K562 (cell line): ENCODE measurements at regions not wholly inside any gene's neighbourhood (a gene's known extent, or its start where the extent isn't known, plus 50 kb on each side); places are given as distances from the start of the nearest gene placed in this dataset.

Source experiments
- EHMT2 ChIP-seq: fragments of 450-650 bp; IDR thresholded peaks from 2 replicates; pipeline ENCODE4 v1.6.1; 2018; ENCODE audit warnings: antibody characterized with exemption
- ETV1 ChIP-seq: fragments of 450-650 bp; conservative IDR thresholded peaks from 2 replicates; pipeline ENCODE4 v1.6.1; 2016; ENCODE audit warnings: missing genetic modification characterization, control low read depth, low read depth, missing compliant biosample characterization
- GTF2F1 ChIP-seq: IDR thresholded peaks from 2 replicates; pipeline ENCODE4 v1.6.1; 2011; ENCODE audit warnings: low read depth, low read length, improper control_type of control experiment
- HEY1 ChIP-seq: fragments of 250-450 bp; sonication (Bioruptor Pico); IDR thresholded peaks from 2 replicates; pipeline ENCODE4 v1.5.0; 2020; ENCODE audit warnings: mild to moderate bottlenecking, moderate library complexity, borderline replicate concordance
- HSF4 ChIP-seq: fragments of 250-450 bp; sonication (Bioruptor Pico); IDR thresholded peaks from 2 replicates; pipeline ENCODE4 v2.1.2; 2022; ENCODE audit warnings: mild to moderate bottlenecking, moderate library complexity, borderline replicate concordance
- KHSRP ChIP-seq: fragments of 450-650 bp; IDR thresholded peaks from 2 replicates; pipeline ENCODE4 v1.6.1; 2017
- KLF1 ChIP-seq: fragments of 450-650 bp; IDR thresholded peaks from 2 replicates; pipeline ENCODE4 v1.6.1; 2016; ENCODE audit warnings: missing genetic modification characterization, missing compliant biosample characterization
- MAZ ChIP-seq, 2 experiments: fragments of 450-650 bp in 1 of 2; sonication (generic) in 1 of 2; formaldehyde crosslinking; IDR thresholded peaks in 1 of 2; conservative IDR thresholded peaks in 1 of 2; 2 replicates each; pipeline versions ENCODE4 v1.4.0 to v1.5.0; 2020; ENCODE audit warnings: mild to moderate bottlenecking in 1 of 2, missing genetic modification reagents in 1 of 2
- MYNN ChIP-seq, 2 experiments: sonication (generic); formaldehyde crosslinking in 1 of 2; IDR thresholded peaks; 2 replicates each; pipeline versions ENCODE4 v1.5.0 to v1.6.1; 2016 to 2020; ENCODE audit warnings: antibody characterized with exemption in 1 of 2, missing genetic modification reagents in 1 of 2
- PTRF ChIP-seq: fragments of 450-650 bp; IDR thresholded peaks from 2 replicates; pipeline ENCODE4 v1.6.1; 2016; ENCODE audit warnings: mild to moderate bottlenecking, missing genetic modification characterization, missing compliant biosample characterization
- RFX1 ChIP-seq: fragments of 450-650 bp; IDR thresholded peaks from 2 replicates; pipeline ENCODE4 v1.6.1; 2016; ENCODE audit warnings: mild to moderate bottlenecking, moderate library complexity
- TAF1 ChIP-seq: IDR thresholded peaks from 2 replicates; pipeline ENCODE4 v1.6.1; 2011; ENCODE audit warnings: mild to moderate bottlenecking, low read length, moderate library complexity; ENCODE audit not compliant: insufficient read depth, control insufficient read depth, severe bottlenecking; ENCODE audit errors: extremely low read depth
- ZNF766 ChIP-seq: fragments of 200-800 bp; sonication (Bioruptor generic); conservative IDR thresholded peaks from 2 replicates; pipeline ENCODE4 v1.6.1; 2016; ENCODE audit warnings: missing genetic modification characterization, missing compliant biosample characterization
- TF ChIP-seq, protein P1 (sequence below): sonication (generic); formaldehyde crosslinking; IDR thresholded peaks from 2 replicates; pipeline ENCODE4 v1.8.1; 2023; ENCODE audit warnings: missing genetic modification reagents, mild to moderate bottlenecking, borderline replicate concordance
- TF ChIP-seq, protein P2 (sequence below): sonication (generic); formaldehyde crosslinking; IDR thresholded peaks from 2 replicates; pipeline ENCODE4 v1.8.0; 2022; ENCODE audit warnings: mild to moderate bottlenecking, missing genetic modification reagents
- TF ChIP-seq, protein P3 (sequence below): fragments of 450-650 bp; formaldehyde crosslinking; IDR thresholded peaks from 2 replicates; pipeline ENCODE4 v1.4.0; 2022; ENCODE audit warnings: missing genetic modification characterization
- TF ChIP-seq, protein P4 (sequence below), 2 experiments: fragments of 450-650 bp; conservative IDR thresholded peaks; 2 replicates each; pipeline ENCODE4 v1.6.1; 2017; ENCODE audit warnings: mild to moderate bottlenecking in 2 of 2, moderate library complexity in 2 of 2

DNA sequence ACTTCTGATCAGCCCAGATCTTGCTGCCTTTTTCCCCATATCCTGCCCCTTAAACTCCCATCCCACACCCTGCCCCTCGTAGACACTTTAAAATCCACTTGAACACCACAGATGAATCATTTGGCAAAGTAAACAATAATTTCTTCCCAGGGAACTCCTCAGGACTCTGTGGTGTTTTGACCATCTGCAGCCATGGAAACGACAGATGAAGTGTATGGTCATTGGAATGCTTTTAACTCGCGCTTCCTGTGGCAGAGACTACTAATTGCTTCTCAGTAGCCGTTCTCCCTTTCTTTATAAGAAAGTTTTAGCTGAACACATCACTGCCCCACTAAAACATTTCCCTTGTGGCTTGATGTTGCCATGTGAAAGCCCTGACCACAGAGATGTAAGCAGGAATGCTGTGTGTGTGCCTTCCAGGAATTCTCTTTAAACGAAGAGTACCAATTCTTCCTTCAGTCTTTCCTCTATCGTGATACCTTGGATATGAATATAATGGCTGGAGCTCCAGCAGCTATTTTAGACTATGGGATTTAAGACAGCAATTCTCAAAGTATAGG, 92.7 kb upstream of the PARD3B start (continued):
- TF ChIP-seq, protein P1, sequence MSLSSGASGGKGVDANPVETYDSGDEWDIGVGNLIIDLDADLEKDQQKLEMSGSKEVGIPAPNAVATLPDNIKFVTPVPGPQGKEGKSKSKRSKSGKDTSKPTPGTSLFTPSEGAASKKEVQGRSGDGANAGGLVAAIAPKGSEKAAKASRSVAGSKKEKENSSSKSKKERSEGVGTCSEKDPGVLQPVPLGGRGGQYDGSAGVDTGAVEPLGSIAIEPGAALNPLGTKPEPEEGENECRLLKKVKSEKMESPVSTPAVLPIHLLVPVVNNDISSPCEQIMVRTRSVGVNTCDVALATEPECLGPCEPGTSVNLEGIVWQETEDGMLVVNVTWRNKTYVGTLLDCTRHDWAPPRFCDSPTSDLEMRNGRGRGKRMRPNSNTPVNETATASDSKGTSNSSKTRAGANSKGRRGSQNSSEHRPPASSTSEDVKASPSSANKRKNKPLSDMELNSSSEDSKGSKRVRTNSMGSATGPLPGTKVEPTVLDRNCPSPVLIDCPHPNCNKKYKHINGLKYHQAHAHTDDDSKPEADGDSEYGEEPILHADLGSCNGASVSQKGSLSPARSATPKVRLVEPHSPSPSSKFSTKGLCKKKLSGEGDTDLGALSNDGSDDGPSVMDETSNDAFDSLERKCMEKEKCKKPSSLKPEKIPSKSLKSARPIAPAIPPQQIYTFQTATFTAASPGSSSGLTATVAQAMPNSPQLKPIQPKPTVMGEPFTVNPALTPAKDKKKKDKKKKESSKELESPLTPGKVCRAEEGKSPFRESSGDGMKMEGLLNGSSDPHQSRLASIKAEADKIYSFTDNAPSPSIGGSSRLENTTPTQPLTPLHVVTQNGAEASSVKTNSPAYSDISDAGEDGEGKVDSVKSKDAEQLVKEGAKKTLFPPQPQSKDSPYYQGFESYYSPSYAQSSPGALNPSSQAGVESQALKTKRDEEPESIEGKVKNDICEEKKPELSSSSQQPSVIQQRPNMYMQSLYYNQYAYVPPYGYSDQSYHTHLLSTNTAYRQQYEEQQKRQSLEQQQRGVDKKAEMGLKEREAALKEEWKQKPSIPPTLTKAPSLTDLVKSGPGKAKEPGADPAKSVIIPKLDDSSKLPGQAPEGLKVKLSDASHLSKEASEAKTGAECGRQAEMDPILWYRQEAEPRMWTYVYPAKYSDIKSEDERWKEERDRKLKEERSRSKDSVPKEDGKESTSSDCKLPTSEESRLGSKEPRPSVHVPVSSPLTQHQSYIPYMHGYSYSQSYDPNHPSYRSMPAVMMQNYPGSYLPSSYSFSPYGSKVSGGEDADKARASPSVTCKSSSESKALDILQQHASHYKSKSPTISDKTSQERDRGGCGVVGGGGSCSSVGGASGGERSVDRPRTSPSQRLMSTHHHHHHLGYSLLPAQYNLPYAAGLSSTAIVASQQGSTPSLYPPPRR (CRISPR knock-in tag), result no peak
- TF ChIP-seq PTRF (tag) (no peak), GTF2F1 (no peak), MAZ (CRISPR knock-in tag; conservative IDR thresholded peaks at IDR 0.05 in 1 of 2, IDR thresholded peaks at IDR 0.05 in 1 of 2) (no peak), ZNF766 (CRISPR knock-in tag) (no peak), TAF1 (no peak), EHMT2 (no peak), RFX1 (peak; percentile 79), KHSRP (no peak), MYNN (IDR thresholded peaks at IDR 0.05) (peak; percentile 94), MYNN (CRISPR knock-in tag; IDR thresholded peaks at IDR 0.05) (peak; percentile 36; the same call in 1 of the 2 replicates), ETV1 (tag) (peak; percentile 65; the same call in 1 of the 2 replicates), HEY1 (CRISPR knock-in tag) (no peak), KLF1 (tag) (no peak), HSF4 (CRISPR knock-in tag) (no peak)
- TF ChIP-seq, protein P2, sequence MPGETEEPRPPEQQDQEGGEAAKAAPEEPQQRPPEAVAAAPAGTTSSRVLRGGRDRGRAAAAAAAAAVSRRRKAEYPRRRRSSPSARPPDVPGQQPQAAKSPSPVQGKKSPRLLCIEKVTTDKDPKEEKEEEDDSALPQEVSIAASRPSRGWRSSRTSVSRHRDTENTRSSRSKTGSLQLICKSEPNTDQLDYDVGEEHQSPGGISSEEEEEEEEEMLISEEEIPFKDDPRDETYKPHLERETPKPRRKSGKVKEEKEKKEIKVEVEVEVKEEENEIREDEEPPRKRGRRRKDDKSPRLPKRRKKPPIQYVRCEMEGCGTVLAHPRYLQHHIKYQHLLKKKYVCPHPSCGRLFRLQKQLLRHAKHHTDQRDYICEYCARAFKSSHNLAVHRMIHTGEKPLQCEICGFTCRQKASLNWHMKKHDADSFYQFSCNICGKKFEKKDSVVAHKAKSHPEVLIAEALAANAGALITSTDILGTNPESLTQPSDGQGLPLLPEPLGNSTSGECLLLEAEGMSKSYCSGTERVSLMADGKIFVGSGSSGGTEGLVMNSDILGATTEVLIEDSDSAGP (CRISPR knock-in tag), result no peak
- TF ChIP-seq, protein P3, sequence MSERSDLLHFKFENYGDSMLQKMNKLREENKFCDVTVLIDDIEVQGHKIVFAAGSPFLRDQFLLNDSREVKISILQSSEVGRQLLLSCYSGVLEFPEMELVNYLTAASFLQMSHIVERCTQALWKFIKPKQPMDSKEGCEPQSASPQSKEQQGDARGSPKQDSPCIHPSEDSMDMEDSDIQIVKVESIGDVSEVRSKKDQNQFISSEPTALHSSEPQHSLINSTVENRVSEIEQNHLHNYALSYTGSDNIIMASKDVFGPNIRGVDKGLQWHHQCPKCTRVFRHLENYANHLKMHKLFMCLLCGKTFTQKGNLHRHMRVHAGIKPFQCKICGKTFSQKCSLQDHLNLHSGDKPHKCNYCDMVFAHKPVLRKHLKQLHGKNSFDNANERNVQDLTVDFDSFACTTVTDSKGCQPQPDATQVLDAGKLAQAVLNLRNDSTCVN (CRISPR knock-in tag), result no peak
- TF ChIP-seq, protein P4, sequence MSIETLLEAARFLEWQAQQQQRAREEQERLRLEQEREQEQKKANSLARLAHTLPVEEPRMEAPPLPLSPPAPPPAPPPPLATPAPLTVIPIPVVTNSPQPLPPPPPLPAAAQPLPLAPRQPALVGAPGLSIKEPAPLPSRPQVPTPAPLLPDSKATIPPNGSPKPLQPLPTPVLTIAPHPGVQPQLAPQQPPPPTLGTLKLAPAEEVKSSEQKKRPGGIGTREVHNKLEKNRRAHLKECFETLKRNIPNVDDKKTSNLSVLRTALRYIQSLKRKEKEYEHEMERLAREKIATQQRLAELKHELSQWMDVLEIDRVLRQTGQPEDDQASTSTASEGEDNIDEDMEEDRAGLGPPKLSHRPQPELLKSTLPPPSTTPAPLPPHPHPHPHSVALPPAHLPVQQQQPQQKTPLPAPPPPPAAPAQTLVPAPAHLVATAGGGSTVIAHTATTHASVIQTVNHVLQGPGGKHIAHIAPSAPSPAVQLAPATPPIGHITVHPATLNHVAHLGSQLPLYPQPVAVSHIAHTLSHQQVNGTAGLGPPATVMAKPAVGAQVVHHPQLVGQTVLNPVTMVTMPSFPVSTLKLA (conservative IDR thresholded peaks at IDR 0.05), result no peak
